Parathyroid adenoma (tissue), 2 donors: ENCODE measurements at regions not wholly inside any gene's neighbourhood (a gene's known extent, or its start where the extent isn't known, plus 50 kb on each side); places are given as distances from the start of the nearest gene placed in this dataset.

Experiments
- H2AFZ ChIP-seq: fragments of 300-600 bp; sonication (generic); one replicate; pipeline ENCODE4 v1.7.0; 2017; ENCODE audit warnings: antibody characterized with exemption, mild to moderate bottlenecking
- H3K27ac ChIP-seq: fragments of 300-600 bp; sonication (generic); one replicate; pipeline ENCODE4 v1.7.0; 2017
- H3K27me3 ChIP-seq: fragments of 300-600 bp; sonication (generic); one replicate; pipeline ENCODE4 v1.7.0; 2017; ENCODE audit warnings: low read length; ENCODE audit not compliant: control insufficient read depth, insufficient read depth
- H3K36me3 ChIP-seq: fragments of 300-600 bp; sonication (generic); one replicate; pipeline ENCODE4 v1.7.0; 2017; ENCODE audit warnings: low read length; ENCODE audit not compliant: control insufficient read depth, insufficient read depth
- H3K4me1 ChIP-seq: fragments of 300-600 bp; sonication (generic); one replicate; pipeline ENCODE4 v1.7.0; 2017; ENCODE audit warnings: control low read depth
- H3K4me2 ChIP-seq: fragments of 300-600 bp; sonication (generic); one replicate; pipeline ENCODE4 v1.7.0; 2017; ENCODE audit warnings: low read length
- H3K4me3 ChIP-seq: fragments of 300-600 bp; sonication (generic); one replicate; pipeline ENCODE4 v1.7.0; 2017; ENCODE audit warnings: low read depth, low read length
- H3K79me2 ChIP-seq: fragments of 300-600 bp; sonication (generic); one replicate; pipeline ENCODE4 v1.7.0; 2017; ENCODE audit warnings: control low read depth
- H3K9ac ChIP-seq: fragments of 300-600 bp; sonication (generic); one replicate; pipeline ENCODE4 v1.7.0; 2017; ENCODE audit warnings: mild to moderate bottlenecking
- H3K9me3 ChIP-seq: fragments of 300-600 bp; sonication (generic); one replicate; pipeline ENCODE4 v1.7.0; 2017; ENCODE audit warnings: low read length; ENCODE audit not compliant: control insufficient read depth
- TF ChIP-seq, protein P1 (sequence below): fragments of 300-600 bp; sonication (generic); IDR thresholded peaks from one replicate; pipeline ENCODE4 v1.7.0; 2017; ENCODE audit warnings: antibody characterized with exemption, mild to moderate bottlenecking
- donor health status: primary hyperparathyroidism.

DNA sequence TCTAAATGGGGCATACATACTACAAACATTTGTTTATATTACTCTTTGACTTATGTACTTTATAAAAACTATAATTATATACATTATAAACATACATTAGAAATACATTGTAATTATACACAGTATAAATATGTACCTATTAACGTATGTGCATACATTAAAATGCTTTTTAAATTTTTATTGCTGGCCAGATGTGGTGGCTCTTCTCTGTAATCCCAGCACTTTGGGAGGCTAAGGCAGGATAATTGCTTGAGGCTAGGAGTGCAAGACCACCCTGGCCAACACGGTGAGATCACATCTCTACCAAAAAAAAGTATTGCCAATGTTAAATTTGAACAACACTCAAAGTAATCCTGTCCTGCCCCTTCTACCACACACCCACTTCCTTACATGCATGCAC, 1037.0 kb downstream of the GRM8 start:
- Histone ChIP-seq H3K79me2 (no peaks in the 10 kb centered on the region), H3K36me3 (no peaks in the 10 kb centered on the region), H2AFZ (no peak overlapping the region), H3K9me3 (no peaks in the 10 kb centered on the region), H3K4me2 (no peak overlapping the region), H3K4me1 (no peaks in the 10 kb centered on the region), H3K4me3 (no peak overlapping the region), H3K9ac (no peak overlapping the region), H3K27me3 (no peaks in the 10 kb centered on the region), H3K27ac (no peak overlapping the region)
- TF ChIP-seq, protein P1, sequence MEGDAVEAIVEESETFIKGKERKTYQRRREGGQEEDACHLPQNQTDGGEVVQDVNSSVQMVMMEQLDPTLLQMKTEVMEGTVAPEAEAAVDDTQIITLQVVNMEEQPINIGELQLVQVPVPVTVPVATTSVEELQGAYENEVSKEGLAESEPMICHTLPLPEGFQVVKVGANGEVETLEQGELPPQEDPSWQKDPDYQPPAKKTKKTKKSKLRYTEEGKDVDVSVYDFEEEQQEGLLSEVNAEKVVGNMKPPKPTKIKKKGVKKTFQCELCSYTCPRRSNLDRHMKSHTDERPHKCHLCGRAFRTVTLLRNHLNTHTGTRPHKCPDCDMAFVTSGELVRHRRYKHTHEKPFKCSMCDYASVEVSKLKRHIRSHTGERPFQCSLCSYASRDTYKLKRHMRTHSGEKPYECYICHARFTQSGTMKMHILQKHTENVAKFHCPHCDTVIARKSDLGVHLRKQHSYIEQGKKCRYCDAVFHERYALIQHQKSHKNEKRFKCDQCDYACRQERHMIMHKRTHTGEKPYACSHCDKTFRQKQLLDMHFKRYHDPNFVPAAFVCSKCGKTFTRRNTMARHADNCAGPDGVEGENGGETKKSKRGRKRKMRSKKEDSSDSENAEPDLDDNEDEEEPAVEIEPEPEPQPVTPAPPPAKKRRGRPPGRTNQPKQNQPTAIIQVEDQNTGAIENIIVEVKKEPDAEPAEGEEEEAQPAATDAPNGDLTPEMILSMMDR, result no peak

DNA sequence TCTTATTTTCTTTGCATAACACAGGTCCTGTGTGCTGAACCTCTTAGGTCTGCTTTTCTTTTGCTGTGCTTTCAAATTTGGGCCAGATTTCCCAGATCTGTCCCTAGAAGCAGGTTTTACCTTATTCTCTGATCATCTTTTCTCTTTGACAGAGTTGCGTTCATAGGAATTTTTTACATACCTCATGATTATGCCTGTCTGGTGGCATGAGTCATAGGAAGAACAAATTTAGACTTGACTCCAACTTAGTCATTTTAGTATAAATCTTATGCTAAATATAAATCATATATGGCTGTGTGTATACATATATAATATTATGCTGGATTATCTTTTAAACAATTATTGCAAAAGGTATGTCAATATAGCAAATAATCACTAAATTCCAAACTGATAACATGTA, 1038.9 kb downstream of the GRM8 start:
- no peaks in the 10 kb centered on the region for H3K79me2 ChIP-seq
- TF ChIP-seq, protein P1, result no peak

DNA sequence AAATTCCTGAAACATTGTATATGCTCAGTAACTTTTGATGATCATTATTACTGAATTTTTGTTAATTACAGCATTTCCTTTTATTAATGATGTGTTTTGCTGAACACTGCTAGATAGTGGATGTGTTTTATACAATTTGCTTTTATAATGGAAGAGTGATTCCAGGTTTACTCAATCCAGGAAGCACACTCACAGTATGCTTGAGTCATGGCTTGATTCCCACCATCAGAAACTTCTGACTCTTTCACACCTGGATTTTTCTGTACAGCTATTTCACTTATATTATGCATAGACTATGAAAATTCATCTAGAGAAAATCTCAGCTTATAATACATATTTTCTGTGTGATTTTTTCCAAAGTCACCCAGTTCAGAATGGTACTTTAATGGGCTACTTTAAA, 1040.9 kb downstream of the GRM8 start:
- Histone ChIP-seq H3K36me3 (no peaks in the 10 kb centered on the region), H3K27me3 (no peaks in the 10 kb centered on the region), H3K4me2 (no peak overlapping the region), H3K4me3 (no peak overlapping the region), H3K79me2 (no peaks in the 10 kb centered on the region), H3K4me1 (no peaks in the 10 kb centered on the region), H3K27ac (no peak overlapping the region), H3K9ac (no peak overlapping the region), H2AFZ (no peak overlapping the region), H3K9me3 (no peaks in the 10 kb centered on the region)
- TF ChIP-seq, protein P1, result no peak

More for the DNA sequence above, 1038.9 kb downstream of the GRM8 start:
- Histone ChIP-seq H3K27ac (no peak overlapping the region), H3K4me1 (no peaks in the 10 kb centered on the region), H3K4me2 (no peak overlapping the region), H2AFZ (no peak overlapping the region), H3K9ac (no peak overlapping the region), H3K36me3 (no peaks in the 10 kb centered on the region), H3K4me3 (no peak overlapping the region), H3K9me3 (no peaks in the 10 kb centered on the region), H3K27me3 (no peaks in the 10 kb centered on the region)

DNA sequence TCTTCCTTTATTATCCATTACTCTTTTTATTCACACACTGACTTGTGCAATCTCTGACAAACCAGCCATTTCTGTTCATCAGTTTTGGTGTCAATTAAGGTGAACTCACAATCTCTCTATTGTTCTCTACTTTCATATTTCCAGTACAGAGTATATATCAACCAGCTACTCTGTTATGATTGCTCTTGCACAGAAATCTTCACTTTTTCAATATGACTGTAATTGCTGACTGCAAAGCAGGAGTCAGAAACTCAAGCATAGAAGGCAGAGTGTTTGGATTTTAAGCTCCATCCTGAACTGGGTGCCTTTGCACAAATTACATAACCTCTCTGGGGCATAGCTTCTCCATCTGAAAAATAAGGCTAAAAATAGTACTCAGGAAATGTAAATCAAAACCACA, 1042.0 kb downstream of the GRM8 start:
- no peak overlapping the region for H3K4me3 ChIP-seq
- TF ChIP-seq, protein P1, result no peak
- no peak overlapping the region for H3K27ac ChIP-seq
- no peaks in the 10 kb centered on the region for H3K9me3 ChIP-seq
- no peaks in the 10 kb centered on the region for H3K36me3 ChIP-seq
- H3K9ac ChIP-seq, result no peak overlapping the region
- no peak overlapping the region for H2AFZ ChIP-seq
- H3K79me2 ChIP-seq, result no peaks in the 10 kb centered on the region
- no peaks in the 10 kb centered on the region for H3K27me3 ChIP-seq
- no peaks in the 10 kb centered on the region for H3K4me1 ChIP-seq
- no peak overlapping the region for H3K4me2 ChIP-seq

DNA sequence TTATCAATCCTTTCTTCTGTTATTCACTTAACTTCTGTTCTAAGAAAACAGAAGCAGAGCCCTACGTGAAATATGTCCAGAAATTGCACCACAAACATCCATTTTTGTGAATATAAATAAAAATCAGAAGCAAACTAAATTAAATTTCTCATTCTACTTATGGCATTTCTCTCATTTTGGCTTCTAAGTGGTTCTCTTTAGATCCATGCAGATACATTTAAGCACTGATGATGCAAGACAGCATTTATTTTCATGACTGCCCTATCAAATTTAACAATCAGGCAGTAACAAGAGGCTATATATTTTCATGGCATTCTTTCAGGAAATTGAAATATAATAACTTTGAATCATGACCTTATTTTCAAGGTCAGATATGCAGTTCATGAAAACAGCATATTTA, 1049.6 kb downstream of the GRM8 start:
- Histone ChIP-seq H3K79me2 (no peaks in the 10 kb centered on the region), H2AFZ (no peak overlapping the region), H3K36me3 (no peaks in the 10 kb centered on the region), H3K4me1 (no peaks in the 10 kb centered on the region), H3K4me2 (no peak overlapping the region), H3K27me3 (no peaks in the 10 kb centered on the region), H3K9me3 (no peaks in the 10 kb centered on the region), H3K27ac (no peak overlapping the region), H3K9ac (no peak overlapping the region), H3K4me3 (no peak overlapping the region)
- TF ChIP-seq, protein P1, result no peak
